ENCODE measurements at regions not wholly inside any gene's neighbourhood (a gene's known extent, or its start where the extent isn't known, plus 50 kb on each side); places are given as distances from the start of the nearest gene placed in this dataset.

GRCh38 chr13:94849254-94849653, 136.9 kb upstream of the SOX21 start:
- no peak for TF ChIP-seq POLR2A (IDR thresholded peaks at IDR 0.05)
- TF ChIP-seq CTCF (IDR thresholded peaks at IDR 0.05): no peak

Data from gastroesophageal sphincter (tissue), 3 donors.